K562 (cell line): ENCODE measurements at regions not wholly inside any gene's neighbourhood (a gene's known extent, or its start where the extent isn't known, plus 50 kb on each side); places are given as distances from the start of the nearest gene placed in this dataset.

Experiments
- ATAC-seq: fragments of 200-7000 bp; cut with Tn5 transposase; 3 replicates; pipeline ENCODE4 v1.9.1; 2020; ENCODE audit warnings: moderate library complexity
- BruUV-seq: library from RNA; stranded (reverse); fragments of 400-500 nt; replicated peaks from 2 replicates; lab custom pipeline; 2021; lab: Mats Ljungman, UMichigan
- CTCF ChIA-PET: fragments of 300-600 bp; formaldehyde crosslinking; extraction: SDS; loops from one replicate; lab custom pipeline; 2021; ENCODE audit warnings: low intra/inter-chr PET ratio; lab: Yijun Ruan, JAX
- POLR2A ChIA-PET: fragments of 300-600, 350-650 bp; sonication (Branson Sonifier 250); formaldehyde crosslinking; extraction: SDS; loops from one replicate; lab custom pipeline; 2021; ENCODE audit warnings: antibody characterized with exemption, inconsistent platforms; lab: Yijun Ruan, JAX
- DNase-seq, 4 experiments: peaks; one replicate each; pipeline versions ENCODE4 v3.0.0 to v3.0.0-alpha.2; 2011 to 2018; ENCODE audit warnings: low spot score in 3 of 4, mixed read lengths in 3 of 4; ENCODE audit errors: extremely low read depth in 1 of 4
- FAIRE-seq: peaks from 2 replicates; lab custom pipeline; 2011; peaks lifted over from hg19 to GRCh38; lab: Jason Lieb, UNC
- H2AFZ ChIP-seq: 2 replicates; pipeline ENCODE4 v1.6.0; 2011; ENCODE audit warnings: low read depth, low read length, control low read depth, inconsistent platforms
- H3K27ac ChIP-seq: fragments of 200-600 bp; 3 replicates; pipeline ENCODE4 v1.8.0; 2011; ENCODE audit warnings: low read depth, mild to moderate bottlenecking, control low read depth, inconsistent platforms, low read length, moderate library complexity, mixed read lengths; ENCODE audit errors: extremely low read depth
- H3K27me3 ChIP-seq, 2 experiments: fragments of 300-600 bp in 1 of 2; 2 replicates in 1 of 2; 3 replicates in 1 of 2; pipeline versions ENCODE4 v1.6.0 to v1.8.0; 2011; ENCODE audit warnings: inconsistent platforms in 2 of 2, low read length in 2 of 2, mild to moderate bottlenecking in 1 of 2, mixed read lengths in 1 of 2, moderate library complexity in 1 of 2; ENCODE audit not compliant: control insufficient read depth in 2 of 2, insufficient read depth in 2 of 2
- H3K36me3 ChIP-seq: fragments of 300-600 bp; 3 replicates; pipeline ENCODE4 v1.8.0; 2011; ENCODE audit warnings: mild to moderate bottlenecking, low read length, inconsistent platforms; ENCODE audit not compliant: control insufficient read depth, insufficient read depth
- H3K4me1 ChIP-seq, 2 experiments: fragments of 200-600 bp in 1 of 2; replicated peaks in 1 of 2; 2 replicates in 1 of 2; 3 replicates in 1 of 2; pipeline versions ENCODE4 v1.5.1 to v1.8.0; 2011; ENCODE audit warnings: inconsistent platforms in 2 of 2, low read length in 2 of 2, mild to moderate bottlenecking in 1 of 2, mixed read lengths in 1 of 2, moderate library complexity in 1 of 2; ENCODE audit not compliant: control insufficient read depth in 2 of 2, insufficient read depth in 2 of 2
- H3K4me2 ChIP-seq: 2 replicates; pipeline ENCODE4 v1.6.1; 2011; ENCODE audit warnings: low read length, control low read depth, inconsistent platforms, mixed read lengths; ENCODE audit not compliant: insufficient read depth
- H3K4me3 ChIP-seq: fragments of 200-600 bp; sonication (generic), shearing (Covaris generic); 2 replicates; pipeline ENCODE4 v1.5.1; 2016; ENCODE audit warnings: control low read depth, inconsistent platforms
- H3K79me2 ChIP-seq: fragments of 200-600 bp; 3 replicates; pipeline ENCODE4 v1.8.0; 2011; ENCODE audit warnings: low read length, inconsistent platforms; ENCODE audit not compliant: control insufficient read depth, insufficient read depth
- H3K9ac ChIP-seq, 2 experiments: 2 replicates each; pipeline versions ENCODE4 v1.6.0 to v1.6.1; 2011; ENCODE audit warnings: low read depth in 2 of 2, low read length in 2 of 2, control low read depth in 1 of 2, inconsistent platforms in 1 of 2, mild to moderate bottlenecking in 1 of 2, mixed read lengths in 1 of 2; ENCODE audit not compliant: insufficient read depth in 1 of 2
- H3K9me1 ChIP-seq: one replicate; pipeline ENCODE4 v1.6.0; 2011; ENCODE audit warnings: inconsistent platforms, mild to moderate bottlenecking, low read length, moderate library complexity; ENCODE audit not compliant: control insufficient read depth, insufficient read depth
- H3K9me3 ChIP-seq: replicated peaks from 2 replicates; pipeline ENCODE4 v1.5.1; 2011; ENCODE audit warnings: low read depth, low read length, inconsistent platforms; ENCODE audit not compliant: control insufficient read depth, insufficient read depth
- H4K20me1 ChIP-seq: replicated peaks from 2 replicates; pipeline ENCODE4 v1.6.1; 2011; ENCODE audit warnings: low read length, inconsistent platforms, mixed read lengths; ENCODE audit not compliant: control insufficient read depth, insufficient read depth
- CHCHD3 ChIP-seq: fragments of 250-450 bp; sonication (Bioruptor Pico); IDR thresholded peaks from 2 replicates; pipeline ENCODE4 v2.1.2; 2022; ENCODE audit warnings: mild to moderate bottlenecking
- CUX1 ChIP-seq: fragments of 200-800 bp; sonication (Bioruptor generic); IDR thresholded peaks from 2 replicates; pipeline ENCODE4 v1.6.1; 2016; ENCODE audit warnings: missing genetic modification characterization, missing compliant biosample characterization
- GATAD2A ChIP-seq: fragments of 450-650 bp; IDR thresholded peaks from 2 replicates; pipeline ENCODE4 v1.6.1; 2017
- HNRNPUL1 ChIP-seq: fragments of 200-400 bp; formaldehyde crosslinking; IDR thresholded peaks from 2 replicates; pipeline ENCODE4 v1.6.1; 2017; ENCODE audit warnings: low read length
- MAZ ChIP-seq, 2 experiments: fragments of 450-650 bp in 1 of 2; sonication (generic) in 1 of 2; formaldehyde crosslinking; IDR thresholded peaks in 1 of 2; conservative IDR thresholded peaks in 1 of 2; 2 replicates each; pipeline versions ENCODE4 v1.4.0 to v1.5.0; 2020; ENCODE audit warnings: mild to moderate bottlenecking in 1 of 2, missing genetic modification reagents in 1 of 2
- NR1H2 ChIP-seq: sonication (generic); formaldehyde crosslinking; IDR thresholded peaks from 2 replicates; pipeline ENCODE4 v1.4.0; 2020; ENCODE audit warnings: mild to moderate bottlenecking, missing genetic modification reagents
- ZBTB12 ChIP-seq: fragments of 250-450 bp; sonication (Bioruptor Pico); IDR thresholded peaks from 2 replicates; pipeline ENCODE4 v1.4.0; 2020
- ZKSCAN1 ChIP-seq: fragments of 150-350 bp; IDR thresholded peaks from 2 replicates; pipeline ENCODE4 v1.6.1; 2016; ENCODE audit warnings: low read depth, low read length
- ZNF518B ChIP-seq: fragments of 250-450 bp; sonication (Bioruptor Pico); IDR thresholded peaks from 2 replicates; pipeline ENCODE4 v1.5.0; 2021; ENCODE audit warnings: mild to moderate bottlenecking, moderate library complexity
- WGBS: fragments of 100-300 bp; shearing (Covaris generic); methylation state at CpG from one replicate; pipeline ENCODE4 v1.1.6; 2016; ENCODE audit warnings: low coverage, mixed read lengths; ENCODE audit not compliant: insufficient coverage; ENCODE audit errors: missing lambda C conversion rate; 5-methylcytosine and 5-hydroxymethylcytosine counted together
- in situ Hi-C: fragments of 300-500 bp; cut with MboI; formaldehyde crosslinking; loops from 4 replicates; pipeline ENCODE4 v1.15.0; 2018; ENCODE audit warnings: inconsistent platforms, mixed read lengths
- intact Hi-C: fragments of 100-400 bp; cut with micrococcal nuclease; formaldehyde crosslinking; loops from 2 replicates; pipeline ENCODE4 v1.14.2; 2022

- no peak for ATAC-seq
- intact Hi-C loops = loop anchor here (10.0 kb wide), 1 partner anchor 262 kb away; no protein-coding TSS in a partner anchor
- no peaks in the 10 kb centered on the region for H3K27me3 ChIP-seq
- BruUV-seq = no TSS peak
- no peak for DNase-seq
- no peak for FAIRE-seq
- H3K9me1 ChIP-seq = no peaks in the 10 kb centered on the region
- no peak overlapping the region for H3K9ac ChIP-seq
- no peak overlapping the region for H2AFZ ChIP-seq
- H3K36me3 ChIP-seq = no peaks in the 10 kb centered on the region
- ChIA-PET POLR2A (interaction anchor here (0.6 kb wide), 1 partner anchor 14 kb away, joined by 3 read pairs; no protein-coding TSS in a partner anchor), CTCF (no interaction called here)
- H3K4me2 ChIP-seq = no peak overlapping the region
- WGBS = 0% methylated on average over 3 of the region's 3 CpGs
- TF ChIP-seq ZKSCAN1 = no peak
- no peak for TF ChIP-seq GATAD2A
- TF ChIP-seq ZNF518B (CRISPR knock-in tag) = no peak
- no peak for TF ChIP-seq MAZ (CRISPR knock-in tag; conservative IDR thresholded peaks at IDR 0.05 in 1 of 2, IDR thresholded peaks at IDR 0.05 in 1 of 2)
- TF ChIP-seq CHCHD3 (CRISPR knock-in tag) = no peak
- no peak for TF ChIP-seq CUX1 (CRISPR knock-in tag)
- no peak for TF ChIP-seq ZBTB12
- no peak for TF ChIP-seq NR1H2 (CRISPR knock-in tag)
- no peak for TF ChIP-seq HNRNPUL1
- no peak overlapping the region for H3K4me3 ChIP-seq
- no peaks in the 10 kb centered on the region for H3K79me2 ChIP-seq
- no peaks in the 10 kb centered on the region for H4K20me1 ChIP-seq
- H3K27ac ChIP-seq = no peak overlapping the region
- in situ Hi-C loops = no loop called here
- H3K9me3 ChIP-seq = no peaks in the 10 kb centered on the region
- no peaks in the 10 kb centered on the region for H3K4me1 ChIP-seq
Measured at GRCh38 chr5:109956884-109957283, 267.2 kb downstream of the MAN2A1 start.
